ENCODE measurements at regions not wholly inside any gene's neighbourhood (a gene's known extent, or its start where the extent isn't known, plus 50 kb on each side); places are given as distances from the start of the nearest gene placed in this dataset.

GRCh38 chr17:72477491-72477890 is 356.7 kb downstream of the SOX9 start:
- TF ChIP-seq EZH2 (optimal IDR thresholded peaks at IDR 0.05; ENCODE audit: low read depth, low read length) (no peak), CTCF (IDR thresholded peaks at IDR 0.05; ENCODE audit: low read length) (no peak), EZH2phosphoT487 (IDR thresholded peaks at IDR 0.05; ENCODE audit: low read length) (no peak)
